ENCODE measurements at regions not wholly inside any gene's neighbourhood (a gene's known extent, or its start where the extent isn't known, plus 50 kb on each side); places are given as distances from the start of the nearest gene placed in this dataset.
"Not testable (repeated sequence)": the region's sequence is repeated elsewhere in the genome, so short reads cannot be mapped to it uniquely, and the experiment has no call there.

DNA sequence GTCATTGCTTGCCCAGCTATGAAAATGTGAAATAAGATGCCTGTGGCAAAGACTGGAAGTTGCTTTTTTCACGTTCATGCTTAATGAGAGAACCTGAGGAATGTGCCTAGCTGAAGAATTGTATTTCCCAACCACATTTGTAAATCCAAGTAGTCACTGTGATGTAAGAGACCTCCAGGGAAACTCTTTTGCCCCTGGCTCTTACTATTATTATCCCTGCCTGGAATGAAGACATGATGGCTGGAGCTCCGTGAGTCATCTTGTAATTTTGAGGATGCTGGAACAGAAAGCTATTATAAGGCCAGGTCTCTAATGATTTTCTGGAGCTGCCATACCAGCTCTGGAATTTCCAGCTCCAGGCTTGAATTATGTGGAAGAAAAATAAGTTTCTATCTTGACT is 894.3 kb downstream of the DIAPH3 start:
- no peak for DNase-seq

GRCh38 chr13:59270327-59270726 is 893.4 kb downstream of the DIAPH3 start:
- no peak for DNase-seq

- DNase-seq = no peak
Observed at GRCh38 chr13:59274958-59275727, 888.6 kb downstream of the DIAPH3 start.

GRCh38 chr13:59276436-59276835 is 887.3 kb downstream of the DIAPH3 start:
- no peak for DNase-seq

GRCh38 chr13:59277106-59277505 is 886.6 kb downstream of the DIAPH3 start:
- DNase-seq = no peak

DNA sequence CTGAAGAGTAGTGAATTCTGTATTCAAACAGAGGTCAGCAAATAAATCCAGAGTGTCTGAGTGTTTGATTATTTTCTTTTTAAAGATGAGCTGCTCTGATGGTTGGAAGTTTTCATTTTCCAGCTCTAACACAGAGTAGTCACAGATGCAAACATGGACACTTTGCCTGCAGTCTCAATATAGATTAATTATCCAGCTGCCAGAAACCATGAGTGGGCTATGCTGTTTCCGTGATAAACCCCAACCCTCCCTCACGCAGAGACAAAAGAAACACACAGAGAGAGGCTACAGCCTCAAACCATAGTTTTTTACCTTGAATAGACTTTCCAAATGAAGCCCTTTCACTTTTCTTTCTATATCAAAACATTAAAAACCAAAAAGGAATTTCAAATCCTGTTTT is 884.7 kb downstream of the DIAPH3 start:
- DNase-seq = no peak

GRCh38 chr13:59279576-59279975 is 884.2 kb downstream of the DIAPH3 start:
- no peak for DNase-seq

- no peak for DNase-seq
Observed at GRCh38 chr13:59280297-59280696, 883.4 kb downstream of the DIAPH3 start.

GRCh38 chr13:59281453-59281852 is 882.3 kb downstream of the DIAPH3 start:
- DNase-seq = no peak

DNA sequence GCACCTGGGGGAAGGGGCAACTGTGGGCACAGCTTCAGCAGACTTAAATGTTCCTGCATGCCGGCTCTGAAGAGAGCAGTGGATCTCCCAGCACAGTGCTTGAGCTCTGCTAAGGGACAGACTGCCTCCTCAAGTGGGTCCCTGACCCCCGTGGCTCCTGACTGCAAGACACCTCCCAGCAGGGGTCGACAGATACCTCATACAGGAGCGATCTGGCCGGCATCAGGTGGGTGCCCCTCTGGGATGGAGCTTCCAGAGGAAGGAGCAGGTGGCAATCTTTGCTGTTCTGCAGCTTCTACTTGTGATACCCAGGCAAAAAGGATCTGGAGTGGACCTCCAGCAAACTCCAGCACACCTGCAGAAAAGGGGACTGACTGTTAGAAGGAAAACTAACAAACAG is 871.5 kb downstream of the DIAPH3 start:
- DNase-seq = not testable (repeated sequence)

- no peak for DNase-seq
Observed at GRCh38 chr13:59299584-59299983, 864.1 kb downstream of the DIAPH3 start.

GRCh38 chr13:59300355-59301173 is 863.2 kb downstream of the DIAPH3 start:
- no peak for DNase-seq

GRCh38 chr13:59301174-59301567 is 862.6 kb downstream of the DIAPH3 start:
- DNase-seq = no peak

- DNase-seq = no peak
Observed at GRCh38 chr13:59303433-59303832, 860.3 kb downstream of the DIAPH3 start.

DNA sequence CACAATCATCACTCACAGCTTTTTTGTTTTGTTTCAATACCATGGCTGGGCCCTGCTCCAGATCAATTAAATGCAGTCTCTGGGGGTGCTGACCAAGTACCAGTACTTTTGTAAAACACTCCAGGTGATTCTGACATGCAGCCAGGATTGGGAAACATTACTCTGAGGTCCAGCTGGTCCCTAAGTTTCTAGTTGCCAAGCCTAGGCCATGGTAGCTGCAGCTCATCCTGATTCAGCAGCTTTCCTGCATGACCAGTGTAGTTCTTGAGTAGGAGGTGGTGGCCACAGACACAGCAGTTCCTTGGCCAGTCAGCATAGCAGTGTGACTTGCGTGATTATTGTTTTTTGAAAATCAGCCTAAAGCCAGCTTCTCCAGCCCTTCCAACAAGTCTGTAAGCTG is 859.1 kb downstream of the DIAPH3 start:
- no peak for DNase-seq

GRCh38 chr13:59305896-59306295 is 857.8 kb downstream of the DIAPH3 start:
- DNase-seq = no peak

GRCh38 chr13:59312776-59313175 is 851.0 kb downstream of the DIAPH3 start:
- DNase-seq = no peak

- DNase-seq = peak; percentile 77
Observed at GRCh38 chr13:59318320-59318930, 845.3 kb downstream of the DIAPH3 start.

GRCh38 chr13:59319276-59319675 is 844.5 kb downstream of the DIAPH3 start:
- no peak for DNase-seq

- no peak for DNase-seq
Observed at GRCh38 chr13:59320021-59320420, 843.7 kb downstream of the DIAPH3 start.

GRCh38 chr13:59324401-59324800 is 839.3 kb downstream of the DIAPH3 start:
- DNase-seq = not testable (repeated sequence)

DNA sequence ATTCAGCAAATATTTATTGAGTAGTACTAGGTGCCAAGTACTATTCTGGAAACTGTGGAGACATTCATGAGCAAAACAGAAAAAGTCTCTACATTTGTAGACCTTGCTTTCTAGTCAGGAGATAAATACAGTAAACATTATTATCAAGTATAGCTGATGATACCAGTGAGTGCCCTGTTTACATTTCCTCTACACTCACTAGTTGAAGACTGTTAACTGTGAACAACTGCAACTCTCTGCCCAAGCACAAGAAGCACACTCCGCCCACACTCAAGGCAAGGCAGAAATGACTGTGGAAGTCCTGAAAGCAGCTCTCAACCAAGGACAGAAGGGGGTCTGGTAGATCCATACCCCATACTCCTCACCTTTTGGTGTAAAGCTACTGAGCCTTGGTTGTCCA is 837.0 kb downstream of the DIAPH3 start:
- no peak for DNase-seq

- DNase-seq = no peak
Observed at GRCh38 chr13:59330764-59331163, 833.0 kb downstream of the DIAPH3 start.

DNA sequence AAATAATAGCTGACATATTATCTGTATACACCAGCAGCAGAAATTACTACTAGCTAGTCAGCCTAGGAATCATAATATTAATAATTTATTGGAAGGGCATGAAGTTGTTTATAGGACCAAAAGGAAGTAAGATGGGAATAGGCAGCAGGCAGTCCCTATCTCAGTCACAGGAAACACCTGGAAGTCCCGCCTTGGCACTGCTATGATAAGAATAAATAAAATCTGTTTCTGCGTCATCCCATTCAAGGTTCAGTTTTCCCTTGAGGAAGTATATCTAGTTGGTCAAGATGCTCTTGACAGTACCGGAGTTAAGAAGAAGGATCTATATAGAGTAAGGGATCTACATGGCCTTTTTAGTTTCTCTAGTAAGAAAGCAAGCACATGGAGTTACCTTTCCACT is 830.8 kb downstream of the DIAPH3 start:
- DNase-seq = no peak

Data from stimulated activated CD4-positive, alpha-beta T cell treated with anti-CD3 and anti-CD28 coated beads, Interleukin-15, amount 100 ng/mL, for 24 hours (primary cell).